Stimulated activated memory B cell treated with anti-CD40 and anti-IgM and Interleukin-4, amounts not matched to agents 10 μg/mL and 1 μg/mL and 100 μg/mL, for 72 hours (primary cell): ENCODE measurements at regions not wholly inside any gene's neighbourhood (a gene's known extent, or its start where the extent isn't known, plus 50 kb on each side); places are given as distances from the start of the nearest gene placed in this dataset.

Experiments used
- ATAC-seq: fragments of 150-1000 bp; cut with Tn5 transposase; 2 replicates; pipeline ENCODE4 v1.10.0; 2021
- H3K27ac Mint-ChIP-seq: one replicate; pipeline ENCODE4 v1.8.0; 2022; ENCODE audit warnings: mild to moderate bottlenecking, mixed read lengths
- H3K27me3 Mint-ChIP-seq: one replicate; pipeline ENCODE4 v1.8.0; 2022; ENCODE audit warnings: mixed read lengths
- H3K36me3 Mint-ChIP-seq: one replicate; pipeline ENCODE4 v1.8.0; 2022; ENCODE audit warnings: mixed read lengths
- H3K4me1 Mint-ChIP-seq: one replicate; pipeline ENCODE4 v1.8.0; 2022; ENCODE audit warnings: mixed read lengths
- H3K4me3 Mint-ChIP-seq: one replicate; pipeline ENCODE4 v1.8.0; 2022; ENCODE audit warnings: mild to moderate bottlenecking, moderate library complexity, mixed read lengths
- H3K9me3 Mint-ChIP-seq: one replicate; pipeline ENCODE4 v1.8.0; 2022; ENCODE audit warnings: mixed read lengths

GRCh38 chr10:78955206-78955605, 113.6 kb upstream of the ZMIZ1 start:
- ATAC-seq, result no peak
- no peaks in the 10 kb centered on the region for H3K9me3 Mint-ChIP-seq
- H3K36me3 Mint-ChIP-seq, result no peaks in the 10 kb centered on the region
- H3K4me3 Mint-ChIP-seq, result no peak overlapping the region
- H3K27me3 Mint-ChIP-seq, result peaks cover 13% of the 10 kb centered on the region
- no peak overlapping the region for H3K27ac Mint-ChIP-seq
- H3K4me1 Mint-ChIP-seq, result peaks cover 7% of the 10 kb centered on the region

DNA sequence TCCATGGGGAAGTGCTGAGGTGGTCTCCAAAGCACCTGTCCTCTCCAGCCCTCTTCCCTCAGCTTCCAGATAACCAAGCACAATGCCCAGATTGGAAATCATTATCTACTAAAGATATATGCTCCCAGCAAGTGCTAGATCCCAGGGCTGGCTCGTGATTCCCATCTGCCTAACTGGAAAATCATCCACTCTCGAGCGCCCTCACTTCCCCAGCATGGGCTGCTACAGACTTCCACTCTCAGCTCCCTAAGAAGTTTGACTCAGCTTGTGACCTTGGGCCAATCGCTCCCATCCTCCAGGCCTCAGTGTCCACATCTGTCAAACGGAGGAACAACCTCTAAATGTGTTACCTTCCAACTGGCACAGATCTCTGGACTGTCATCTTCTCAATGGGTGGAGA, 112.4 kb upstream of the ZMIZ1 start:
- ATAC-seq, result no peak
- H3K9me3 Mint-ChIP-seq, result no peaks in the 10 kb centered on the region
- H3K27ac Mint-ChIP-seq, result no peak overlapping the region
- peaks cover 7% of the 10 kb centered on the region for H3K4me1 Mint-ChIP-seq
- no peak overlapping the region for H3K4me3 Mint-ChIP-seq
- peaks cover 16% of the 10 kb centered on the region for H3K27me3 Mint-ChIP-seq
- H3K36me3 Mint-ChIP-seq, result no peaks in the 10 kb centered on the region

DNA sequence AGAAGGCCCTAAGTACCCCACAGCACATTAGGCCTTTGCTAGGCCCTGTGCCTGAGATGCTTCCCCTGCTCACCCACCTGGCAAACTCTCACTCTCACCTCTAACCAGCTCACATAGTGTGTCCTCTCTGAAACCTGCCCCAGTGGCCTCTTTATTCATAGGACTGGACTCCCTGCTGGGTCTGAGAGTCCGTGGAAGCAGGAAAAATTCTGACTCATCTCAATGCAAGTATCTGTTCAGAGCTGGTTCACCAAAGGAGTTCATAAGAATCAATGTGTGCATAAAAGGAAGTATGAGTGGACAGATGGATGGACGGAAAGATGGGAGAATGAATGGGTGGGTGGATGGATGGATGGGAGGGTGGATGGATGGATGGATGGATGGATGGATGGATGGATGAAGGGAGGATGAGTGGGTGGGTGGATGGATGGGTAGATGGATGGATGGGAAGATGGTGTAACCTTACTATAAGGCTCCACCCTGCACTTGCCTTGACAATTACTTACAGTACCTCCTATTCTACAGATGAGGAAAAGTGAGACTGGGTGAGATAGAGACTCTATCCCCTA, 111.2 kb upstream of the ZMIZ1 start:
- Mint-ChIP-seq H3K36me3 (no peaks in the 10 kb centered on the region), H3K27me3 (peaks cover 15% of the 10 kb centered on the region), H3K27ac (no peak overlapping the region), H3K4me1 (peaks cover 7% of the 10 kb centered on the region), H3K9me3 (no peaks in the 10 kb centered on the region), H3K4me3 (no peak overlapping the region)
- no peak for ATAC-seq

DNA sequence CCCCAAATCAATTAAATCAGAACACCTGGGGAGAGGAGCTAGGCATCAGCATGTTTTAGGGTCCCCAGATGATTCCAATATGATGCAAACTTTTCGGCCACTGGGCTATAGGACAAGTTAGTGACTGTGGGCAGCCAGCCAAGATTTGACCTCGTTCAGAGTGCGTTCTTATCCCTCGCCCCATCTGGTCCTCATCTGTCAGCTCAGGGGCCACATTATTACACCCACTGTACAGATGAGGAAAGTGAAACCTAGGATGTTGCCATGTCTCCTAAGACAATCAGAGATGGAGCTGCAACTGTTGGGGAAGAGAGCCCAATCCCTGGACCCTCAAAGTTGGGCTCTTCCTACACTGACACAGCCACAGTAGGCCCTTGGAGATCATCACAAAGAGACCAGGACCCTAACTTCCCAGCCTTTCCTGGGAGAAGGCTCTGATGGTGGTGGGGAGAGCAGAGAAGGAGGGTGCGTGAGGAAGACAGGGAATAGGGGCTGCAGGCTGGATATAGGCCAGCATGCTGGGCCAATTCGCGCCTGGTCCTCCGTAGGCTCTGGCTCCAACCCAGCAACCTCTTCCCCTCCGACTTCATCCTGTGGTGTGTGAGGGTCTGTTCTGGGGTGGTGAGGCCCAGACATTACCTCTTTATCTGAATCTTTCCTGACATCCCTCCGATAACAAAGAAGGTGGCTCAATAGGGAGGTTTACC, 109.4 kb upstream of the ZMIZ1 start:
- H3K4me3 Mint-ChIP-seq, result no peak overlapping the region
- no peak for ATAC-seq
- no peaks in the 10 kb centered on the region for H3K36me3 Mint-ChIP-seq
- H3K27me3 Mint-ChIP-seq, result peaks cover 18% of the 10 kb centered on the region
- no peaks in the 10 kb centered on the region for H3K4me1 Mint-ChIP-seq
- H3K27ac Mint-ChIP-seq, result no peak overlapping the region
- no peaks in the 10 kb centered on the region for H3K9me3 Mint-ChIP-seq

- ATAC-seq, result no peak
- Mint-ChIP-seq H3K36me3 (no peaks in the 10 kb centered on the region), H3K27me3 (peaks cover 24% of the 10 kb centered on the region), H3K4me1 (no peaks in the 10 kb centered on the region), H3K9me3 (no peaks in the 10 kb centered on the region), H3K27ac (no peak overlapping the region), H3K4me3 (no peak overlapping the region)
Measured at GRCh38 chr10:78959924-78960285, 108.9 kb upstream of the ZMIZ1 start.

GRCh38 chr10:78960316-78960800, 108.4 kb upstream of the ZMIZ1 start:
- no peak for ATAC-seq
- no peak overlapping the region for H3K27ac Mint-ChIP-seq
- H3K4me3 Mint-ChIP-seq, result no peak overlapping the region
- no peaks in the 10 kb centered on the region for H3K4me1 Mint-ChIP-seq
- no peaks in the 10 kb centered on the region for H3K36me3 Mint-ChIP-seq
- no peaks in the 10 kb centered on the region for H3K9me3 Mint-ChIP-seq
- H3K27me3 Mint-ChIP-seq, result peaks cover 28% of the 10 kb centered on the region

DNA sequence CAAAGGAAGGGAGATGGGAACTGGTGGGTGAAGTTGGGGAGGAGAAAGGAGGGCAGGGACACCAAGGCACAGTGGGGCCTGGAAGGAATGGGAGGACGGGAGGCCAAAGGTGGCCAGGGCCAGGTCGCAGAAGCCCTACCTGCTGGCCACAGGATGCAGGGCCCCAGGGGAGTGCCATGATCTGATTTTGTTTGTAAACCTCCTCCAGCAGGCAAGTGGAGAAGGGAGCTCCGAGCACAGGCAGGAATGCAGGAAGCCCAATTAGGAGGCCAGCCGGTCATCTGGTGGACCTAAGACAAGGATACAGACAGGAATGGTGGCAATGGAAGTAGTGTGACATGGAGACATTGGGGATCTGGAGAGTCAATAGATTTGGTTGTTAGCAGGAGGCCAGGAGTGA, 107.0 kb upstream of the ZMIZ1 start:
- no peak for ATAC-seq
- Mint-ChIP-seq H3K9me3 (no peaks in the 10 kb centered on the region), H3K36me3 (no peaks in the 10 kb centered on the region), H3K27me3 (peaks cover 35% of the 10 kb centered on the region), H3K4me3 (no peak overlapping the region), H3K27ac (no peak overlapping the region), H3K4me1 (no peaks in the 10 kb centered on the region)

DNA sequence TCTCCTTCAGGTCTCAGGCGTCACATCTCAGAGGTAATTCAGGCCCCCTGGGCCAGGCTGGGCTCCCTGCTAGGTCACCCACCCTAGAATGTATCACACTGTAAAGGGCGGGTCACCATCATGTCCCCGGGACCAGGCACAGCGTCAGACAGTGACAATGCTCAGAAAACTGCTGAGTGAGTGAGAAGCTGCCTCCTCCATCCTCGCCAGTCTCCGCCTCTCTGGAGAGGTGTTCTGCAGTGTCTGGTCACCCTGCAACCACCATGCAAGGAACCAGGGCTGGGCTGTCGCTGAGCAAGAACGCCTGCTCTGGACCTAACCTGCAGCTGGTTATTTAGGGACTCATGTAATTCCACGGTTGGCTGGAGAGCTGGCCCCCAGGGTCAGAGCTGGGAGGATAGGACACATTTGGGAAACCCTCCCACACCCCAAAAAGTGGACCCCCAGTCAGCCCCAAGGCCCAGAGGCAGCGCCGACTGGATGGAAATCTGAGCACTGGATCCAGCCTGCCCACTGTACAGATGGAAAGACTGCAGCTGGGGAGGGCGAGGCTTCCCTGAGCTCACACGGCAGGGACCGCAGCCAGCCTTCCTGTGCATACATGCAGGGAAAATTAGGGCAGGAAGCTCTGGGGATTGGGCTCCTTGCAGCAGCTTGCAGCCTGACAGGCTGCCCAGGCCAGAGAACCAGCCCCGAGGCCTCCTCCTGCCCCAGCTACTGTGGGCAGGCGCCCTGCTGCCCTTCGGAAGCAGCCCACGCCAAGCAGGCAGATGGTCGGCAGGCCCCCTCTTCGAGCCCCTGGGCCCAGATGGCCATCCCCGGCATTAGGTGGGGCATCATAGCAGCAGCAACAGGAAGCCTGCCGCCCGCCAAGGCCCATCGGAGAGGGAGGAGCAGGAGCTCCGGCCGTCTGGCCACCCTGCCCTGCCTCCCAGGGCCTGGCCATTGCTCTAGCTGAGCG, 105.4 kb upstream of the ZMIZ1 start:
- Mint-ChIP-seq H3K4me1 (no peaks in the 10 kb centered on the region), H3K27me3 (peaks cover 51% of the 10 kb centered on the region), H3K27ac (no peak overlapping the region), H3K4me3 (no peak overlapping the region), H3K9me3 (no peaks in the 10 kb centered on the region), H3K36me3 (no peaks in the 10 kb centered on the region)
- ATAC-seq, result no peak

- Mint-ChIP-seq H3K4me1 (no peaks in the 10 kb centered on the region), H3K9me3 (no peaks in the 10 kb centered on the region), H3K27me3 (peaks cover 57% of the 10 kb centered on the region), H3K36me3 (no peaks in the 10 kb centered on the region), H3K4me3 (no peak overlapping the region), H3K27ac (no peak overlapping the region)
- ATAC-seq, result no peak
Measured at GRCh38 chr10:78964274-78964951, 104.4 kb upstream of the ZMIZ1 start.

- Mint-ChIP-seq H3K27ac (no peak overlapping the region), H3K9me3 (no peaks in the 10 kb centered on the region), H3K4me1 (no peaks in the 10 kb centered on the region), H3K36me3 (no peaks in the 10 kb centered on the region), H3K27me3 (peaks cover 60% of the 10 kb centered on the region), H3K4me3 (no peak overlapping the region)
- no peak for ATAC-seq
Measured at GRCh38 chr10:78964952-78965633, 103.7 kb upstream of the ZMIZ1 start.

DNA sequence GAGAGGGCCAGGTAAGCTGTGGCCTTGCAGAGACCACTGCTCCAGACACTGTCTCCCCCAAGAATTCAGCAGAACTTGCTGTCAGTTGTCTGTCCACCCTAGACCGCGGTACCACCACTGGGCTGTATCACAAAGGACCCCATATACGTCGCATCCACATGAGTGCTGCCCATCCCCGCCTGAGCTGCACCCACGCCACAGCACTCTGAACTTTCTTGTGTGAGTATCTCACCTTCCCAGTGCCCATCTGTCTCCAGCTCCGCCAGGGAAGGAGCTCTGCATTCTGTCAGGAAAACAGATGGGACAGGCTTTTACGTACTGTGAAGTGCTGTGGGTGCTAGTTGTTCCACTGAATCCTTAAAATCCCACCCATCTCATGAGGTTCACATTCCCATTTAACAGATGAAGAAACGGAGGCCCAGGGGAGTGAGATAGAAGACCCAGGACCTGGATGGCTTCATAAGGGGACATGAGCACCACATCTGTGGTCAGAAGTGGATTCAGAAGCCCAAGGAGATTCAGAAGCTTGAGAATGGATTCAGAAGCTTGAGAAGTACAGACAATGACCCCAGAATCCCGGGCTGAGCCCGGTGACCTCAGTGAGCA, 102.5 kb upstream of the ZMIZ1 start:
- H3K4me3 Mint-ChIP-seq, result no peak overlapping the region
- peaks cover 56% of the 10 kb centered on the region for H3K27me3 Mint-ChIP-seq
- no peak for ATAC-seq
- no peaks in the 10 kb centered on the region for H3K36me3 Mint-ChIP-seq
- no peaks in the 10 kb centered on the region for H3K9me3 Mint-ChIP-seq
- no peak overlapping the region for H3K27ac Mint-ChIP-seq
- no peaks in the 10 kb centered on the region for H3K4me1 Mint-ChIP-seq

DNA sequence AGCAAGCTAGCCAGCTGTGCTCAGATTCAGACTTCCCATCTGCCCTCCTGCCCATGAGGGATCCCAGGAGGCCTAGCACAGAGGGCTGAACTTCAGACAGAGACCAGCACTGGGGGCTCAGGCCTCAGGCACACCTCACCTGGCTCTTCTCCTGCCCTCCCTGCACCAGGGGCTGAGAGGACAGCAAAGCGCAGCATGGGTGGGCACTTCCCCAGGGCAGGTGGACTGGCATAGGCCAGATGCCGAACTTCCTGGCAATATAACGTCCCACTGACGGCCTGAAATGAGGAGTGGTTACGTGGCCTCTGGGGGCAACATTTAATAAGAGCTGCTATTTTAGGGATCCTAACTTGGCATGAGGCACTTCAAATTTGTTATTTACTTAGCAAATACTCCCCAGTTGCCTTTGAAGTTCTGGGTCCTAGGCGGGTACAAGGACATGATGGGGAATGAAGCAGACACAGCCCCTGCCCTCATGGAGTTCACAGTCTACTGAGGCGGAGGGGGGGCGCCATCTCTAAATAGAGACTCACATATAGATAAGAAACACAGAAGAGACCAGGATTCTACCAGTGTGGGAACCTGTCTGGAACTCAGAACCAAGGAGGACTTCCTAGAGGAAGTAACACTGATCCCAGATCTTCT, 101.8 kb upstream of the ZMIZ1 start:
- ATAC-seq, result no peak
- Mint-ChIP-seq H3K27me3 (peaks cover 49% of the 10 kb centered on the region), H3K27ac (no peak overlapping the region), H3K4me3 (no peak overlapping the region), H3K9me3 (no peaks in the 10 kb centered on the region), H3K36me3 (no peaks in the 10 kb centered on the region), H3K4me1 (no peaks in the 10 kb centered on the region)

- Mint-ChIP-seq H3K36me3 (no peaks in the 10 kb centered on the region), H3K9me3 (no peaks in the 10 kb centered on the region), H3K4me1 (peaks cover 5% of the 10 kb centered on the region), H3K27ac (no peak overlapping the region), H3K27me3 (peaks cover 46% of the 10 kb centered on the region), H3K4me3 (no peak overlapping the region)
- ATAC-seq, result no peak
Measured at GRCh38 chr10:78968300-78968942, 100.3 kb upstream of the ZMIZ1 start.

- no peaks in the 10 kb centered on the region for H3K36me3 Mint-ChIP-seq
- peaks cover 46% of the 10 kb centered on the region for H3K27me3 Mint-ChIP-seq
- H3K4me1 Mint-ChIP-seq, result peaks cover 5% of the 10 kb centered on the region
- no peak overlapping the region for H3K4me3 Mint-ChIP-seq
- no peak for ATAC-seq
- H3K9me3 Mint-ChIP-seq, result no peaks in the 10 kb centered on the region
- H3K27ac Mint-ChIP-seq, result no peak overlapping the region
Measured at GRCh38 chr10:78968943-78969342, 99.8 kb upstream of the ZMIZ1 start.
